Keratinocyte (primary cell): ENCODE measurements at regions not wholly inside any gene's neighbourhood (a gene's known extent, or its start where the extent isn't known, plus 50 kb on each side); places are given as distances from the start of the nearest gene placed in this dataset.

Experiments used
- DNase-seq: peaks from one replicate; pipeline ENCODE4 v3.0.0-alpha.2; 2011; ENCODE audit warnings: low read depth, missing footprints, low spot score
- FAIRE-seq: peaks from 2 replicates; lab custom pipeline; 2011; peaks lifted over from hg19 to GRCh38; lab: Jason Lieb, UNC
- H2AFZ ChIP-seq: 2 replicates; pipeline ENCODE4 v1.6.0; 2012; ENCODE audit warnings: low read length, control low read depth, inconsistent platforms; ENCODE audit not compliant: control insufficient read depth
- H3K27ac ChIP-seq: 2 replicates; pipeline ENCODE4 v1.5.1; 2011; ENCODE audit warnings: low read length; ENCODE audit not compliant: control insufficient read depth, insufficient read depth
- H3K27me3 ChIP-seq: 3 replicates; pipeline ENCODE4 v1.6.0; 2011; ENCODE audit warnings: low read length; ENCODE audit not compliant: control insufficient read depth, insufficient read depth; ENCODE audit errors: extremely low read depth
- H3K36me3 ChIP-seq, 2 experiments: 2 replicates in 1 of 2; 3 replicates in 1 of 2; pipeline ENCODE4 v1.5.1; 2011; ENCODE audit warnings: low read length in 2 of 2, mild to moderate bottlenecking in 1 of 2; ENCODE audit not compliant: control insufficient read depth in 2 of 2, insufficient read depth in 2 of 2; ENCODE audit errors: extremely low read depth in 1 of 2
- H3K4me1 ChIP-seq: 3 replicates; pipeline ENCODE4 v1.5.1; 2011; ENCODE audit warnings: low read length; ENCODE audit not compliant: control insufficient read depth, insufficient read depth; ENCODE audit errors: extremely low read depth
- H3K4me2 ChIP-seq: 3 replicates; pipeline ENCODE4 v1.6.0; 2011; ENCODE audit warnings: low read depth, low read length; ENCODE audit not compliant: control insufficient read depth, insufficient read depth; ENCODE audit errors: extremely low read depth
- H3K4me3 ChIP-seq, 3 experiments: fragments of 200-600 bp in 1 of 3; sonication (generic) in 1 of 3; 2 replicates in 2 of 3; 3 replicates in 1 of 3; pipeline ENCODE4 v1.5.1; 2011 to 2016; ENCODE audit warnings: low read length in 3 of 3, mild to moderate bottlenecking in 3 of 3, control low read depth in 2 of 3, inconsistent platforms in 1 of 3, low read depth in 1 of 3, mixed read lengths in 1 of 3, mixed run types in 1 of 3, moderate library complexity in 1 of 3; ENCODE audit not compliant: control insufficient read depth in 2 of 3, insufficient read depth in 2 of 3; ENCODE audit errors: extremely low read depth in 1 of 3
- H3K79me2 ChIP-seq: 2 replicates; pipeline ENCODE4 v1.6.0; 2012; ENCODE audit warnings: low read length; ENCODE audit not compliant: control insufficient read depth, insufficient read depth
- H3K9ac ChIP-seq: 3 replicates; pipeline ENCODE4 v1.6.0; 2011; ENCODE audit warnings: low read length; ENCODE audit not compliant: control insufficient read depth, insufficient read depth; ENCODE audit errors: extremely low read depth
- H3K9me1 ChIP-seq: 3 replicates; pipeline ENCODE4 v1.6.0; 2011; ENCODE audit warnings: low read length; ENCODE audit not compliant: control insufficient read depth, insufficient read depth; ENCODE audit errors: extremely low read depth
- H3K9me3 ChIP-seq: 2 replicates; pipeline ENCODE4 v1.5.1; 2012; ENCODE audit warnings: low read depth, low read length; ENCODE audit not compliant: control insufficient read depth
- H4K20me1 ChIP-seq: 3 replicates; pipeline ENCODE4 v1.6.0; 2011; ENCODE audit warnings: low read length; ENCODE audit not compliant: control insufficient read depth, insufficient read depth; ENCODE audit errors: extremely low read depth
- CTCF ChIP-seq, 3 experiments: IDR thresholded peaks in 1 of 3; conservative IDR thresholded peaks in 1 of 3; optimal IDR thresholded peaks in 1 of 3; 2 replicates in 2 of 3; 3 replicates in 1 of 3; pipeline versions ENCODE3 to v1.5.1; 2011; ENCODE audit warnings: low read length in 3 of 3, mild to moderate bottlenecking in 3 of 3, moderate library complexity in 2 of 3, control low read depth in 1 of 3, inconsistent platforms in 1 of 3; ENCODE audit not compliant: insufficient read depth in 2 of 3; ENCODE audit errors: extremely low read depth in 1 of 3
- EZH2 ChIP-seq: IDR thresholded peaks from one replicate; pipeline ENCODE4 v1.6.1; 2012; ENCODE audit warnings: inconsistent platforms, mild to moderate bottlenecking, low read length, moderate library complexity
- dilution Hi-C: fragments of 300-500 bp; cut with MboI; formaldehyde crosslinking; loops from one replicate; pipeline ENCODE4 v1.7.0; 2020; ENCODE audit warnings: low sequenced_read_pairs; ENCODE audit not compliant: extremely low pct_ligation_motif_present

DNA sequence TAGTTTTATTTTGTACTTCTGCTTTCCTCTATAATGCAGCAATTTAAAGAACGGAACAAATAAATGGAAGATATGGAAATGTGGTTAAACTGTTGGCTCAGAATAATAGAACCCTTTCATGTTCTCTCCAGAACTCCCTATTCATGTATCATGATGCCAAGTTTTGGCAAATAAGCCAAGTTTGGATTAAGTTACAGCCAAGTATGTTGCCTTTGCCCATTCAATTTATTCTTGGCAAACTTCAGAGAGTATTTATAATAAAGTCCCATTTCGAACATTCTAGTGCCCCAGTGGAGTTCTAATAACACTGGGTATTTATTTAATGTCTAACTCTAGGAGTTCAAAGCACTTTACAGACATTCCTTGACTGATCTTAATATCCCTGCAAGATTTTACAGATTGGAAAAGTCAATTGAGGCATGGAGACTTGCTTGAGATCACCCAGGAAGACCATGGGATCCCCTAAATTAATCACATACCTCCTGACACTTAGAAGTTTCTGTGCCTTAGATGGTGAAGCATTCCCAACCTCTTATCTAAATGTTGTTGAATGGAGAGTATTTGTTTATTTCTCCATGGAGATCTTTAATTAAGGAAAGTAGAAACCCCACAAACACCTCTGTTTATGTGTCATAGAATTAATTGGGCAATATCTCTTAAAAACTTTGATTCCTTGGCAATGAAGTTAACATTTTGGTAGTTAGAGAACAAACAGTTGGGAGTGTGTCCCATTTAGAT lies 106.7 kb downstream of the ACKR3 start:
- Histone ChIP-seq H3K27ac (no peak overlapping the region), H3K9me3 (no peaks in the 10 kb centered on the region)

GRCh38 chr2:236677368-236677767 lies 107.7 kb downstream of the ACKR3 start:
- Histone ChIP-seq H3K4me1 (peaks cover 26% of the 10 kb centered on the region), H3K9me3 (no peaks in the 10 kb centered on the region), H3K9me1 (no peaks in the 10 kb centered on the region), H3K36me3 (no peaks in the 10 kb centered on the region), H3K27me3 (no peaks in the 10 kb centered on the region), H4K20me1 (no peaks in the 10 kb centered on the region), H3K9ac (no peak overlapping the region), H3K4me3 (no peak overlapping the region), H3K4me2 (no peak overlapping the region), H3K27ac (no peak overlapping the region), H2AFZ (no peak overlapping the region), H3K79me2 (no peaks in the 10 kb centered on the region)
- DNase-seq (no peak), FAIRE-seq (no peak)
- dilution Hi-C loops = no loop called here
- no peak for TF ChIP-seq EZH2
- TF ChIP-seq CTCF (optimal IDR thresholded peaks at IDR 0.05 in 1 of 3, IDR thresholded peaks at IDR 0.05 in 1 of 3, conservative IDR thresholded peaks at IDR 0.05 in 1 of 3; ENCODE audit: extremely low read depth in 1 of 3, insufficient read depth in 2 of 3, low read length in 3 of 3) = no peak

More for the DNA sequence above, 106.7 kb downstream of the ACKR3 start:
- H2AFZ ChIP-seq = no peak overlapping the region
- H3K4me2 ChIP-seq = no peak overlapping the region
- no peaks in the 10 kb centered on the region for H3K27me3 ChIP-seq
- TF ChIP-seq EZH2 (no peak), CTCF (optimal IDR thresholded peaks at IDR 0.05 in 1 of 3, IDR thresholded peaks at IDR 0.05 in 1 of 3, conservative IDR thresholded peaks at IDR 0.05 in 1 of 3; ENCODE audit: extremely low read depth in 1 of 3, insufficient read depth in 2 of 3, low read length in 3 of 3) (no peak)
- no peak for DNase-seq
- dilution Hi-C loops = no loop called here
- H3K4me1 ChIP-seq = peaks cover 26% of the 10 kb centered on the region
- H3K9me1 ChIP-seq = no peaks in the 10 kb centered on the region
- FAIRE-seq = peak; percentile 20
- no peak overlapping the region for H3K9ac ChIP-seq
- H3K4me3 ChIP-seq = no peak overlapping the region
- no peaks in the 10 kb centered on the region for H3K36me3 ChIP-seq
- no peaks in the 10 kb centered on the region for H3K79me2 ChIP-seq
- H4K20me1 ChIP-seq = no peaks in the 10 kb centered on the region
